Neural progenitor cell (in vitro differentiated cells): ENCODE measurements at regions not wholly inside any gene's neighbourhood (a gene's known extent, or its start where the extent isn't known, plus 50 kb on each side); places are given as distances from the start of the nearest gene placed in this dataset.

Experiments
- EZH2 ChIP-seq: fragments of 200-600 bp; sonication (generic); IDR thresholded peaks from 2 replicates; pipeline ENCODE4 v1.6.1; 2017; ENCODE audit warnings: antibody characterized with exemption, mild to moderate bottlenecking, moderate library complexity
- EZH2phosphoT487 ChIP-seq: fragments of 200-600 bp; sonication (generic); IDR thresholded peaks from 2 replicates; pipeline ENCODE4 v1.6.1; 2017; ENCODE audit warnings: antibody characterized with exemption
- TF ChIP-seq, protein P1 (sequence below): fragments of 200-600 bp; sonication (generic); IDR thresholded peaks from 2 replicates; pipeline ENCODE4 v1.5.1; 2017; ENCODE audit warnings: antibody characterized with exemption, mild to moderate bottlenecking

DNA sequence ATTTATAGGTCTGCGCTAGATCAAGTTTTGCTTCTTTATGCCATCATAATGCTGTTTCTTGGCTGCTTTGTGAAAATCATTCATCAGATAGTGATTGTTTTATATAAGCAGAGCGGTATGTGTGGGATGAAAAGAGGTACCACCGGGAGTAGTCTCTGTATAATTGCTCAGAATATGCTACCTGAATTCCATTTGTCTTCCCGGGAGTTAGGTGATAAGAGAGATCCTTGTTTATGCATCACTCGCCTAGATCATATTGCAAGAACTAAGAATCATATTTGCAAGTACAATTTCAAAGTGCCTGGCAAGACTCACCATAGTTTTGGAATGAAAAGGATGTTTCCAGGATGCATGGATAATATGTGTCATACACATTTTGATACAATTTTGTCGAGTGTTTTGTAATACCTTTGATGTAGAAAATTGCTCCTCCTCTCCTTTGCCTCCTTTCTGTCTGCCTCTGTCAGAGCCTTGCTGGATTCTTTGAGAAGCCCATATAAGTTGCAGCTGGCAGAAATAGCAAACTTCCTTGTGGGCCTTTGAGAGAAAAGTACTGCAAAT is 1306.0 kb upstream of the SLC10A2 start:
- TF ChIP-seq, protein P1, sequence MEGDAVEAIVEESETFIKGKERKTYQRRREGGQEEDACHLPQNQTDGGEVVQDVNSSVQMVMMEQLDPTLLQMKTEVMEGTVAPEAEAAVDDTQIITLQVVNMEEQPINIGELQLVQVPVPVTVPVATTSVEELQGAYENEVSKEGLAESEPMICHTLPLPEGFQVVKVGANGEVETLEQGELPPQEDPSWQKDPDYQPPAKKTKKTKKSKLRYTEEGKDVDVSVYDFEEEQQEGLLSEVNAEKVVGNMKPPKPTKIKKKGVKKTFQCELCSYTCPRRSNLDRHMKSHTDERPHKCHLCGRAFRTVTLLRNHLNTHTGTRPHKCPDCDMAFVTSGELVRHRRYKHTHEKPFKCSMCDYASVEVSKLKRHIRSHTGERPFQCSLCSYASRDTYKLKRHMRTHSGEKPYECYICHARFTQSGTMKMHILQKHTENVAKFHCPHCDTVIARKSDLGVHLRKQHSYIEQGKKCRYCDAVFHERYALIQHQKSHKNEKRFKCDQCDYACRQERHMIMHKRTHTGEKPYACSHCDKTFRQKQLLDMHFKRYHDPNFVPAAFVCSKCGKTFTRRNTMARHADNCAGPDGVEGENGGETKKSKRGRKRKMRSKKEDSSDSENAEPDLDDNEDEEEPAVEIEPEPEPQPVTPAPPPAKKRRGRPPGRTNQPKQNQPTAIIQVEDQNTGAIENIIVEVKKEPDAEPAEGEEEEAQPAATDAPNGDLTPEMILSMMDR = no peak
- no peak for TF ChIP-seq EZH2
- TF ChIP-seq EZH2phosphoT487 = no peak
